Sciatic nerve (tissue), 2 donors: ENCODE measurements at regions not wholly inside any gene's neighbourhood (a gene's known extent, or its start where the extent isn't known, plus 50 kb on each side); places are given as distances from the start of the nearest gene placed in this dataset.

ENCODE experiments used
- ATAC-seq: fragments of 200-7000 bp; cut with Tn5 transposase; one replicate; pipeline ENCODE4 v1.9.1; 2020; ENCODE audit warnings: mild to moderate bottlenecking, moderate library complexity
- DNase-seq: peaks from one replicate; pipeline ENCODE4 v3.0.0-alpha.2; 2020; ENCODE audit warnings: low spot score
- intact Hi-C: fragments of 100-400 bp; cut with DNase I; formaldehyde crosslinking; loops from one replicate; pipeline ENCODE4 v1.14.2; 2022
- donor health status: DM: no; HTN: no; CAD: no.
- donor health status: DM: no; HTN: no; CAD: no.

- no peak for ATAC-seq
- DNase-seq: no peak
- intact Hi-C loops: no loop called here
Observed at GRCh38 chr18:73714466-73714865, 433.2 kb downstream of the FBXO15 start.

- ATAC-seq (no peak), DNase-seq (no peak)
- intact Hi-C loops: no loop called here
Observed at GRCh38 chr18:73711256-73711655, 436.4 kb downstream of the FBXO15 start.

- DNase-seq (no peak), ATAC-seq (no peak)
- intact Hi-C loops: no loop called here
Observed at GRCh38 chr18:73708591-73708990, 439.0 kb downstream of the FBXO15 start.

GRCh38 chr18:73707035-73707434 is 440.6 kb downstream of the FBXO15 start:
- no peak for ATAC-seq
- intact Hi-C loops: no loop called here

GRCh38 chr18:73697353-73697752 is 450.3 kb downstream of the FBXO15 start:
- no peak for DNase-seq
- intact Hi-C loops: no loop called here
- ATAC-seq: no peak

More at GRCh38 chr18:73707035-73707434, 440.6 kb downstream of the FBXO15 start:
- DNase-seq: no peak

- intact Hi-C loops: no loop called here
- DNase-seq (no peak), ATAC-seq (peak; percentile 28)
Observed at GRCh38 chr18:73696698-73697097, 450.9 kb downstream of the FBXO15 start.

GRCh38 chr18:73696171-73696570 is 451.5 kb downstream of the FBXO15 start:
- no peak for ATAC-seq

GRCh38 chr18:73693091-73693490 is 454.5 kb downstream of the FBXO15 start:
- no peak for ATAC-seq
- no peak for DNase-seq
- intact Hi-C loops: no loop called here

More at GRCh38 chr18:73696171-73696570, 451.5 kb downstream of the FBXO15 start:
- intact Hi-C loops: no loop called here
- no peak for DNase-seq

- intact Hi-C loops: no loop called here
- ATAC-seq (peak; percentile 16), DNase-seq (no peak)
Observed at GRCh38 chr18:73691624-73692023, 456.0 kb downstream of the FBXO15 start.

- intact Hi-C loops: no loop called here
- ATAC-seq (no peak), DNase-seq (no peak)
Observed at GRCh38 chr18:73691118-73691517, 456.5 kb downstream of the FBXO15 start.

GRCh38 chr18:73690222-73690621 is 457.4 kb downstream of the FBXO15 start:
- no peak for DNase-seq
- intact Hi-C loops: no loop called here
- no peak for ATAC-seq

- no peak for ATAC-seq
- intact Hi-C loops: no loop called here
- DNase-seq: no peak
Observed at GRCh38 chr18:73688851-73689711, 458.6 kb downstream of the FBXO15 start.

- ATAC-seq (no peak), DNase-seq (no peak)
- intact Hi-C loops: no loop called here
Observed at GRCh38 chr18:73688161-73688560, 459.5 kb downstream of the FBXO15 start.

- DNase-seq (no peak), ATAC-seq (no peak)
- intact Hi-C loops: no loop called here
Observed at GRCh38 chr18:73684647-73685046, 463.0 kb downstream of the FBXO15 start.

- DNase-seq (no peak), ATAC-seq (no peak)
- intact Hi-C loops: no loop called here
Observed at GRCh38 chr18:73683409-73684238, 464.0 kb downstream of the FBXO15 start.

GRCh38 chr18:73681912-73682311 is 465.7 kb downstream of the FBXO15 start:
- DNase-seq (no peak), ATAC-seq (no peak)
- intact Hi-C loops: no loop called here

- DNase-seq (no peak), ATAC-seq (no peak)
- intact Hi-C loops: no loop called here
Observed at GRCh38 chr18:73681398-73681797, 466.2 kb downstream of the FBXO15 start.

GRCh38 chr18:73679941-73680712 is 467.5 kb downstream of the FBXO15 start:
- no peak for ATAC-seq
- DNase-seq: no peak
- intact Hi-C loops: no loop called here

- intact Hi-C loops: no loop called here
- no peak for DNase-seq
- ATAC-seq: no peak
Observed at GRCh38 chr18:73677450-73677849, 470.2 kb downstream of the FBXO15 start.
